Activated CD8-positive, alpha-beta memory T cell treated with anti-CD3 and anti-CD28 coated beads, Interleukin-2, amount 50 U/mL, for 48 hours (primary cell): ENCODE measurements at regions not wholly inside any gene's neighbourhood (a gene's known extent, or its start where the extent isn't known, plus 50 kb on each side); places are given as distances from the start of the nearest gene placed in this dataset.

Experiments used
- DNase-seq: peaks from one replicate; pipeline ENCODE4 v3.0.0-alpha.2; 2020

DNA sequence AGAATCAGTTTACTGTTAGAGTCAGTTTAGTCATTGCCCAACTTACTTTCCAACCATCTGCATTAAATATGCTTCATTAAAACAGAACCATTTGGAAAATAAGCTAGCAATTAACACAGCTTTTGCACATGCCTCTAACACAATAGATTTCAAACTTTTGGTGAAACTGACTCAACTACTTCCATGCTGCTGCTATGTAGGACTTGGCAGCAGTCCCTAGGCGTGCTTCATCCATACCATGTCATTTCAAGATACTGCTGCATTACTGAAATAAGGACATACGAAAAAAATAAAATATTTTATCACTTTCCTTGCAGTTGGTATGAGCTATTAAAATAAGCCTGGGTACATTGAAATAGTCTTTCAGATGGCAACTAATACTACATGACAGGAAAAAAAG lies 65.5 kb upstream of the SOX6 start:
- no peak for DNase-seq

GRCh38 chr11:16418428-16419097 lies 62.2 kb upstream of the SOX6 start:
- DNase-seq: no peak

DNA sequence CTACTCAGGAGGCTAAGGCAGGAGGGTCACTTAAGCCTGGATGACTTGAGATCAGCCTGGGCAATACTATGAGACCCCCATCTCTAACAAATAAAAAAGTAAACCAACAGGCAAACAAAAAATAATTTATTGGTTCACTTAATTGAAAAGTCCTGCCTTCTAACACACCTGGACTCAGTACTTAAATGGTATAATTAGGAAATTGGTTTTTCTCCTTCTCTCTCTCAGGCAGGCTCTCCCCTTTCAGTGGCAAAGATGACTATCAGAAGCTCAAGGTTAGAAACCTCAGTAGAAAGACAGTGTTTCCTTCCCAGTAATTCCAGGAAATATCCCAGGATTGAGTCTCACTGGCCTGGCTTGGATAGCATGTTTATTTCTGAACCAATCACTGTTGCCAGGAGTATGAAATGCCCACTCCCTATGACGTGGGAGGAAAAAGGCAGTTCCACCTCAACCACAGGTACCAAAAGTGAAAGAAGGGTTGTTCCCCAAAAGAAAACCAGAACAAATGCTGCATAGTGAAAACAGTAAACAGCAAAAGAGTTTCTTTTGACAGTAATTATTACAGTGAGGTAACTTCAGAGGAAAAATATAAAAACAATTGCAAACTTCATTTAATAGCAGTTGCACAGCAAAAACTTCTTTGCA lies 56.3 kb upstream of the SOX6 start:
- DNase-seq: no peak

- DNase-seq: no peak
These were observed 54.1 kb upstream of the SOX6 start for GRCh38 chr11:16410479-16410878.

DNA sequence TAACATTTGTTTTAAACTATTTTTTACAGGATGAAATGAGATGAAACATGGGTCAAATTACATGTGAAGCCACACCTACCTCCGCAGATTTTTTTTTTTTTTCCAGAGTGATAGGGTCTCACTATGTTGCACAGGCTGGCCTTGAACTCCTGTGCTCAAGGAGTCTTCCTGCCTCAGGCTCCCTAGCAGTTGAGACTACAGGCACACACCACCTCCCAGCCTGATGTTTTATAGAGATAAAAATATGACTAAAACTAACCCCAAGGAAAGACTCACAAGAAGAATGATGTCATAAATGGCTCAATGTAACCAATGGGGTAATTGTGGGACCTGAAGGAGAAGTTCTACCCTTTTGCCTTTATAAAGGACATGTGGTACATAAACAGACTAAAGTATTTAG lies 52.3 kb upstream of the SOX6 start:
- DNase-seq: no peak

GRCh38 chr11:16406226-16406625 lies 49.9 kb upstream of the SOX6 start:
- no peak for DNase-seq
